HepG2 (cell line): ENCODE measurements at regions not wholly inside any gene's neighbourhood (a gene's known extent, or its start where the extent isn't known, plus 50 kb on each side); places are given as distances from the start of the nearest gene placed in this dataset.

Experiments used
- CEBPG ChIP-seq: IDR thresholded peaks from 2 replicates; pipeline ENCODE4 v1.6.1; 2016
- GABPA ChIP-seq, 2 experiments: IDR thresholded peaks; 2 replicates each; pipeline ENCODE4 v1.6.1; 2011 to 2016; ENCODE audit warnings: low read depth in 2 of 2, low read length in 1 of 2, missing biosample characterization in 1 of 2, missing genetic modification characterization in 1 of 2
- KDM5B ChIP-seq: sonication (generic); formaldehyde crosslinking; IDR thresholded peaks from 2 replicates; pipeline ENCODE4 v1.4.0; 2020; ENCODE audit warnings: missing genetic modification reagents, mild to moderate bottlenecking, borderline replicate concordance
- TAF15 ChIP-seq: fragments of 200-400 bp; formaldehyde crosslinking; IDR thresholded peaks from one replicate; pipeline ENCODE4 v1.6.1; 2018; ENCODE audit warnings: mild to moderate bottlenecking, low read depth, low read length; ENCODE audit not compliant: poor library complexity, severe bottlenecking
- YY1 ChIP-seq: IDR thresholded peaks from 2 replicates; pipeline ENCODE4 v1.6.1; 2011; ENCODE audit warnings: low read length, low read depth, moderate library complexity, mild to moderate bottlenecking; ENCODE audit not compliant: insufficient read depth, insufficient replicate concordance
- ZNF224 ChIP-seq: sonication (generic); formaldehyde crosslinking; IDR thresholded peaks from 2 replicates; pipeline ENCODE4 v1.5.0; 2020; ENCODE audit warnings: mild to moderate bottlenecking, missing genetic modification reagents
- ZNF24 ChIP-seq: fragments of 450-650 bp; IDR thresholded peaks from 2 replicates; pipeline ENCODE4 v1.6.1; 2017; ENCODE audit warnings: antibody characterized with exemption, mild to moderate bottlenecking
- ZNF780A ChIP-seq: sonication (generic); formaldehyde crosslinking; IDR thresholded peaks from 2 replicates; pipeline ENCODE4 v1.8.0; 2022; ENCODE audit warnings: mild to moderate bottlenecking, missing genetic modification reagents, moderate library complexity
- TF ChIP-seq, protein P1 (sequence below): sonication (generic); formaldehyde crosslinking; IDR thresholded peaks from 2 replicates; pipeline ENCODE4 v1.5.0; 2020; ENCODE audit warnings: mild to moderate bottlenecking, missing genetic modification reagents, moderate library complexity
- TF ChIP-seq, protein P2 (sequence below), 2 experiments: sonication (generic) in 1 of 2; formaldehyde crosslinking in 1 of 2; IDR thresholded peaks; 2 replicates each; pipeline versions ENCODE4 v1.4.0 to v1.6.1; 2018 to 2020; ENCODE audit warnings: missing genetic modification reagents in 2 of 2, borderline replicate concordance in 1 of 2, low read depth in 1 of 2, mild to moderate bottlenecking in 1 of 2, missing biosample characterization in 1 of 2

DNA sequence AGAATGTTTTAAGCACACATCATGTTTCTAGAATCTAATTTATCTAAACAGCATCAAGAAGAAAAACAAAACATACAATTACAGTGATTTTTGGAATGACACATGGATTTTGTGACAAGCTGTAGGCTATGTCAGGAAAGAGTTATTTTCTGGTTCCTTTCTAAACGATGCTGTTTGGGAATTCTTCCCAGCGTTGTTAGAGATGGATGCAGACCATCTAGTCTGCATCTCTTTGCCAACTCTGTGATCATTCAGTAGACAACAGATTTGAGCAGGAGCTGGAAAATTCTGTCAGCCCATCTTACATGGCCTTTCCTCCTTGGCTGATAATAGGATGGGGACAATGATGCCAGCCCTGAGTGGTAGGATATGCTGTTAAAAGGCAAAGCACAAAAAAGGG is 295.7 kb upstream of the TRPC7 start:
- TF ChIP-seq, protein P1, sequence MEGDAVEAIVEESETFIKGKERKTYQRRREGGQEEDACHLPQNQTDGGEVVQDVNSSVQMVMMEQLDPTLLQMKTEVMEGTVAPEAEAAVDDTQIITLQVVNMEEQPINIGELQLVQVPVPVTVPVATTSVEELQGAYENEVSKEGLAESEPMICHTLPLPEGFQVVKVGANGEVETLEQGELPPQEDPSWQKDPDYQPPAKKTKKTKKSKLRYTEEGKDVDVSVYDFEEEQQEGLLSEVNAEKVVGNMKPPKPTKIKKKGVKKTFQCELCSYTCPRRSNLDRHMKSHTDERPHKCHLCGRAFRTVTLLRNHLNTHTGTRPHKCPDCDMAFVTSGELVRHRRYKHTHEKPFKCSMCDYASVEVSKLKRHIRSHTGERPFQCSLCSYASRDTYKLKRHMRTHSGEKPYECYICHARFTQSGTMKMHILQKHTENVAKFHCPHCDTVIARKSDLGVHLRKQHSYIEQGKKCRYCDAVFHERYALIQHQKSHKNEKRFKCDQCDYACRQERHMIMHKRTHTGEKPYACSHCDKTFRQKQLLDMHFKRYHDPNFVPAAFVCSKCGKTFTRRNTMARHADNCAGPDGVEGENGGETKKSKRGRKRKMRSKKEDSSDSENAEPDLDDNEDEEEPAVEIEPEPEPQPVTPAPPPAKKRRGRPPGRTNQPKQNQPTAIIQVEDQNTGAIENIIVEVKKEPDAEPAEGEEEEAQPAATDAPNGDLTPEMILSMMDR, result no peak
- no peak for TF ChIP-seq KDM5B (CRISPR knock-in tag)
- no peak for TF ChIP-seq GABPA (IDR thresholded peaks at IDR 0.05; ENCODE audit: low read depth, low read length)
- no peak for TF ChIP-seq GABPA (CRISPR knock-in tag; IDR thresholded peaks at IDR 0.05; ENCODE audit: low read depth)
- TF ChIP-seq, protein P2, sequence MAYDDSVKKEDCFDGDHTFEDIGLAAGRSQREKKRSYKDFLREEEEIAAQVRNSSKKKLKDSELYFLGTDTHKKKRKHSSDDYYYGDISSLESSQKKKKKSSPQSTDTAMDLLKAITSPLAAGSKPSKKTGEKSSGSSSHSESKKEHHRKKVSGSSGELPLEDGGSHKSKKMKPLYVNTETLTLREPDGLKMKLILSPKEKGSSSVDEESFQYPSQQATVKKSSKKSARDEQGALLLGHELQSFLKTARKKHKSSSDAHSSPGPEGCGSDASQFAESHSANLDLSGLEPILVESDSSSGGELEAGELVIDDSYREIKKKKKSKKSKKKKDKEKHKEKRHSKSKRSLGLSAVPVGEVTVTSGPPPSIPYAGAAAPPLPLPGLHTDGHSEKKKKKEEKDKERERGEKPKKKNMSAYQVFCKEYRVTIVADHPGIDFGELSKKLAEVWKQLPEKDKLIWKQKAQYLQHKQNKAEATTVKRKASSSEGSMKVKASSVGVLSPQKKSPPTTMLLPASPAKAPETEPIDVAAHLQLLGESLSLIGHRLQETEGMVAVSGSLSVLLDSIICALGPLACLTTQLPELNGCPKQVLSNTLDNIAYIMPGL (CRISPR knock-in tag; IDR thresholded peaks at IDR 0.05; ENCODE audit: borderline replicate concordance in 1 of 2, low read depth in 1 of 2), result no peak
- no peak for TF ChIP-seq YY1
- TF ChIP-seq ZNF780A (CRISPR knock-in tag), result no peak
- TF ChIP-seq ZNF224 (CRISPR knock-in tag), result no peak
- TF ChIP-seq CEBPG (CRISPR knock-in tag), result no peak
- TF ChIP-seq TAF15, result no peak
- TF ChIP-seq ZNF24, result no peak
